ENCODE measurements at regions not wholly inside any gene's neighbourhood (a gene's known extent, or its start where the extent isn't known, plus 50 kb on each side); places are given as distances from the start of the nearest gene placed in this dataset.

DNA sequence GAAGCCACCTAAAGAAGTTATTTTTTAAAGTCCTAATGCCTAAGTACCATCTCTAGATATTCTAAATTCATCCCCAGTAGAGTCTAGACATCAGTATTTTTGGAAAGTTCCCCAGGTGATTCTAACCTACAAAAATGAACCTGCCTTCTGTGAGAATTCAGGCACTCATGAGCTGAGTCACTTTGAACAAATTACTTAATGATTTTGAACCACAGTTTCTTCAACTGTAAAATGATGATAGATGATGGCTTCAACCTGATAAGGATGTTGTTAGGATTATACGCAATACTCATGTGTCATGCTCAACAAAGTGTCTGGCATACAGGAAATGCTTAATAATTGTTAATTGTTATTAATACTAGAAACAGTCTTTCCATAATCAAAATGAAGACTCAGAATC lies 82.8 kb upstream of the OR5AK2 start:
- in situ Hi-C loops (cut with MboI; ENCODE audit: low pct_unique_long_range_greater_than_20kb, low sequenced_read_pairs, unreplicated experiment) = no loop called here
- DNase-seq (ENCODE audit: low spot score) = no peak
- TF ChIP-seq CTCF (IDR thresholded peaks at IDR 0.05; ENCODE audit: extremely low read depth, insufficient read depth, missing control alignments) = no peak

- no peak for TF ChIP-seq CTCF (IDR thresholded peaks at IDR 0.05; ENCODE audit: extremely low read depth, insufficient read depth, missing control alignments)
- in situ Hi-C loops (cut with MboI; ENCODE audit: low pct_unique_long_range_greater_than_20kb, low sequenced_read_pairs, unreplicated experiment) = no loop called here
These were observed 83.3 kb upstream of the OR5AK2 start for GRCh38 chr11:56905442-56905841.

GRCh38 chr11:56898856-56899255 lies 89.9 kb upstream of the OR5AK2 start:
- DNase-seq (ENCODE audit: low spot score) = no peak
- no peak for TF ChIP-seq CTCF (IDR thresholded peaks at IDR 0.05; ENCODE audit: extremely low read depth, insufficient read depth, missing control alignments)
- in situ Hi-C loops (cut with MboI; ENCODE audit: low pct_unique_long_range_greater_than_20kb, low sequenced_read_pairs, unreplicated experiment) = no loop called here

More at GRCh38 chr11:56905442-56905841, 83.3 kb upstream of the OR5AK2 start:
- DNase-seq (ENCODE audit: low spot score) = no peak

DNA sequence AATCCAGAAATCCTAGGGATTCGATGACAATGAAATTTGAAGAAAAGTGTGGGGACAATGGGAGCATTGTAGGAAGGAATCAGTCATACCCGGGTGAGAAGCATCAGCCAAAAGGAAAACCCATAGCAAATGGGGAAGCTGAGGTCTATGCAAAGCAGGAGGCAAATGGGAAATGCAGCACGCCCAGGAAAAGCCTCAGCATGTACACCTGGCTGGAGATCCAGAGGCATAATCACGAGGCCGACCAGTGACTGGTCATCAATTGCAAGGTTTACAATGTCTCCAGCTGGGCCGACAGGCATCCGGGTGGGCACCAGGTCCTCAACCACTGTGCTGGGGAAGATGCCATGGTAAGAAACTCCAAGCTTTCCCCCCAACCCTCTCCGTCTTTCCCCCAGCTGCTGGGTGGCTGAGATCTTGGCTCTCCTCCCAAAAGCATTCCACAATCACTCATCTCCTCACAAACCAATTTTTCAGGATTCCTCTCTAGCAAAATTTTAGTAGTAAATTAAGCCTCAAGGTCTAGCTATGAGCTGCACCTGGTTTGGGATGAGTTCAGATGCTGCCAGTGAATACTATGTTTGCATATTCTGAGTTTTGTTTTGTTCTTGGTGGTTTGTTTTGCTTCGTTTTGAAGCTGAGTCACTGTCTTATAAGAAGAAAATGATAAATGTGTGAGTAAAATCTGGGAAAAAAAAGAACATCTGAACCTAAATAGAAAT lies 98.0 kb upstream of the OR5AK2 start:
- in situ Hi-C loops (cut with MboI; ENCODE audit: low pct_unique_long_range_greater_than_20kb, low sequenced_read_pairs, unreplicated experiment) = no loop called here
- DNase-seq (ENCODE audit: low spot score) = no peak
- TF ChIP-seq CTCF (IDR thresholded peaks at IDR 0.05; ENCODE audit: extremely low read depth, insufficient read depth, missing control alignments) = no peak

DNA sequence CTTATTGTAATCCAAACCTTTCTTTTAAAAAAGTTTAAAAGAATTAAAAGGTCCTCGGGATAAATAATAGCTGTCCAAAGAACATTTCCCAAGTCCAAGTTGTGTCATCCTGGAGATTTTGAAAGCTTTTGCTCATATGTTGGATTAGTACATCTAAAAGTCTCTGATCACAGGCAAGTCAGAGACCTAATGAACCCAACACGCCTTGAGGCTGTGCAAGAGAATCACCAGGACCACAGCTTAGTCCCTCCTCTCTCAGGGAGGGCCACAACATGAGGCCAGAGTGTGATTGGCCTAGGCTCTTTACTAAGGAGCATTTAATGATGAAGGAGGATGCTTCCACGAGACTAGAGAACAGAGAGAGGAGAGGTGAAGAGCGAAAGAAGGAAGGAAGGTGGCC lies 98.7 kb upstream of the OR5AK2 start:
- in situ Hi-C loops (cut with MboI; ENCODE audit: low pct_unique_long_range_greater_than_20kb, low sequenced_read_pairs, unreplicated experiment) = no loop called here
- TF ChIP-seq CTCF (IDR thresholded peaks at IDR 0.05; ENCODE audit: extremely low read depth, insufficient read depth, missing control alignments) = no peak
- no peak for DNase-seq (ENCODE audit: low spot score)

DNA sequence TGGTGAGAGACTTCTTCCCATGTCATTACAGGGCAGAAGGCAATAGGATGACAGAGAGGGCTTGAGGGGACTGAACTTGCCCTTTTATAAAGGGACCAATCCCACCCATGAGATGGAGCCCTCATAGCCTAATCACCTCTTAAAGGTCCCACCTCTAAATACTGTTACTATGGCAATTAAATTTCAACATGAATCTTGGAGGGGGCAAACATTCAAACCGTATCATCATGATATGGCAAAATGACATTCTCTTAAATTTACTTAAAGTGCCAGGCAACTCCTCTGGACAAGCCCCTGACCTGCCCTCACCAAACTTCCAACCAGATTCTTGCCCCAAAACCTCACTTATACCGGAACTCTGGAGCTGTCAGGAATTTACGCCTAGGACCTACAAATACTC lies 100.8 kb upstream of the OR5AK2 start:
- no peak for DNase-seq (ENCODE audit: low spot score)
- in situ Hi-C loops (cut with MboI; ENCODE audit: low pct_unique_long_range_greater_than_20kb, low sequenced_read_pairs, unreplicated experiment) = no loop called here
- TF ChIP-seq CTCF (IDR thresholded peaks at IDR 0.05; ENCODE audit: extremely low read depth, insufficient read depth, missing control alignments) = no peak
